NCI-H82 (cell line): ENCODE measurements at regions not wholly inside any gene's neighbourhood (a gene's known extent, or its start where the extent isn't known, plus 50 kb on each side); places are given as distances from the start of the nearest gene placed in this dataset.
"Not testable (repeated sequence)": the region's sequence is repeated elsewhere in the genome, so short reads cannot be mapped to it uniquely, and the experiment has no call there.

Experiments used
- DNase-seq: peaks from one replicate; lab custom pipeline; 2025; lab: John Stamatoyannopoulos, UW

DNA sequence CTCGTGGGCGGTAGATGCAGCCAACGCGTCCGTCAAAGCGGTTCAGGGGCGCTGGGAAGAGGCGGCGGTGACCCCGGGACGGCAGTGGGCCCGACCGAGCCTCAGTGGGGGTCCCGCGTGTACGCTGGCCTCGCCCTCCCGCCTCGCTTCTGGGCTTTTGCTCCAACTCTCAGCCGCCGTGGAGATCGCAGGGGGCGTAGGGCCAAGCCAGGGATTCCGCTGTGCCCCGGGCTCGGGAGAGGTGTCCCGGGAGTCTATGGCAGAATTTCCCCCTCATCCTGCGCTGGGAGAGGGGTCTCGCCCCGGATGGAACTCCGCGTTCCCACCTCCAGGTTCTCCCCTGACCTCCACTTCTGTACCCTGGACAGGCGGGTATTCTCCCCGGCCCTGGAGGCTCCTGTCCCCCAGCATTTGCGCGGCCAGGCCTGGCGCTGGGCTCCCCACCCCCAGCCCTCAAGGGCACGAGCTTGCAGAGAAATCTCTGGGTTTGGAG, 131.9 kb downstream of the MRPL36 start:
- no peak for DNase-seq

GRCh38 chr5:1666812-1667588, 132.6 kb downstream of the MRPL36 start:
- DNase-seq = peak; percentile 45

DNA sequence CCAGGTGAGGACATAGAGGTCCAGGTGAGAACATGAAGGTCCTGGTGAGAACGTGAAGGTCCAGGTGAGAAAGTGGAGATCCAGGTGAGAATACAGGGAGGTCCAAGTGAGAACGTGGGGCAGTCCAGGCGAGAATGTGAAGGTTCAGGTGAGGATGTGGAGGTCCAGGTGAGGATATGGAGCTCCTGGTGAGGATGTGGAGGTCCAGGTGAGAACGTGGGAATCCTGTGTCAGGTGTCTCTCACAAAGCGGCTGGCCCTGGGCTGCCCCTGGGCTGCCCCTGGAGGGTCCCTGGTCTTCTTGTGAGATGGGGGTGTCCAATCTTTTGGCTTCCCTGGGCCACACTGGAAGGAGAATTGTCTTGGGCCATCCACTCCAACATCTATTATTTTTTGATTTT, 133.4 kb downstream of the MRPL36 start:
- DNase-seq = no peak

DNA sequence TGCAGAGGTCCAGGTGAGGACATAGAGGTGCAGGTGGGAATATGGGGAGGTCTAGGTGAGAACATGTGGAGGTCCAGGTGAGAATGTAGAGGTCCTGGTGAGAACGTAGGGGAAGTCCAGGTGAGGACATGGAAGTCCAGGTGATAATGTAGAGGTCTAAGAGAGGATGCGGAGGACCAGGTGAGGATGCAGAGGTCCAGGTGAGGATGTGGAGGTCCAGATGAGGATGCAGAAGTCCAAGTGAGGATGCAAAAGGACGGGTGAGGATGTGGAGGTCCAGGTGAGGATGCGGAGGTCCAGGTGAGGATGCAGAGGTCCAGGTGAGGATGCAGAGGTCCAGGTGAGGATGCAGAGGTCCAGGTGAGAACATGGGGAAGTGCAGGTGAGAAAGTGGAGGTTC, 133.8 kb downstream of the MRPL36 start:
- DNase-seq = no peak

- no peak for DNase-seq
These were observed 134.4 kb downstream of the MRPL36 start for GRCh38 chr5:1665231-1665630.

DNA sequence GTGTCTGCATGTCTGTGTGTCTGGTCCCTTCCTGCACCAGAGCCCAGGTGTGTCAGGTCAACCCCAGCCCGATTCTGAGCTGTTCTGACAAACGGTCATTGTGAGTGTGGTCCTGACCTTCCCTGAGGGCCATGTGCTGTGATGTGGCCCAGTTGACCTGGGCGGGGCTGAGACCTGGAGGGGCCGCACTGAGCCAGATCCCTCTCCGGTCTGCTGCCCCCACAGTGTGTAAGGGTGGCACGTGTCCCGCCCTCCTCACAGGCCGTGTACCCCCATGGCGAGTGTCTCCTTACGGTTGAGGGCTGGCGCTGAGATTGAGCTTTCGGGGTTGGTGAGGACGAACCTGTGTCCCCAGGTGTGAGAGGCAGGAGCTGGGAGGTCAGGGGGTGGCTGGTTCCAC, 136.5 kb downstream of the MRPL36 start:
- DNase-seq = no peak

- no peak for DNase-seq
These were observed 137.0 kb downstream of the MRPL36 start for GRCh38 chr5:1662559-1663085.

GRCh38 chr5:1661831-1662558, 137.6 kb downstream of the MRPL36 start:
- no peak for DNase-seq

GRCh38 chr5:1661311-1661710, 137.6 kb upstream of the LPCAT1 start:
- no peak for DNase-seq

DNA sequence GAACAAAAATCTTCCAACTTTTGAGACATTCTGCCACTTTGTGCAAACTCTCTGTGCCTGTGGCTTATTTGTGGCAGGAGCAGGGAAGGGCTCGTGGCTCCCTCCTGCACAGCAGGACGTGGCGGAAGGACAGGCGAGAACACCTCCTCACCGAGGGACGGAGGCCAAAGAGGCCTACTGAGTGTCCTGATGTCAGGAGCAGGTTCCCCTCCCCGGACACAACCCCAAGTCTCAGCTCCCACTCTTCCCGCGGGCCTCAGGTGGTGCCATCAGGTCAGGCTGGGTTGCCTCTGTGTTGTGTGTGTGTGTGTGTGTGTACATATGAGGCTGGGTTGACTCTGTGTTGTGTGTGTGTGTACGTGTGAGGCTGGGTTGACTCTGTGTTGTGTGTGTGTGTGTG, 136.8 kb upstream of the LPCAT1 start:
- no peak for DNase-seq

GRCh38 chr5:1660001-1660400, 136.2 kb upstream of the LPCAT1 start:
- no peak for DNase-seq

- no peak for DNase-seq
These were observed 135.6 kb upstream of the LPCAT1 start for GRCh38 chr5:1659100-1659981.

- DNase-seq = no peak
These were observed 134.9 kb upstream of the LPCAT1 start for GRCh38 chr5:1658665-1659064.

- DNase-seq = no peak
These were observed 133.5 kb upstream of the LPCAT1 start for GRCh38 chr5:1657161-1657741.

GRCh38 chr5:1656271-1656975, 132.7 kb upstream of the LPCAT1 start:
- DNase-seq = no peak

DNA sequence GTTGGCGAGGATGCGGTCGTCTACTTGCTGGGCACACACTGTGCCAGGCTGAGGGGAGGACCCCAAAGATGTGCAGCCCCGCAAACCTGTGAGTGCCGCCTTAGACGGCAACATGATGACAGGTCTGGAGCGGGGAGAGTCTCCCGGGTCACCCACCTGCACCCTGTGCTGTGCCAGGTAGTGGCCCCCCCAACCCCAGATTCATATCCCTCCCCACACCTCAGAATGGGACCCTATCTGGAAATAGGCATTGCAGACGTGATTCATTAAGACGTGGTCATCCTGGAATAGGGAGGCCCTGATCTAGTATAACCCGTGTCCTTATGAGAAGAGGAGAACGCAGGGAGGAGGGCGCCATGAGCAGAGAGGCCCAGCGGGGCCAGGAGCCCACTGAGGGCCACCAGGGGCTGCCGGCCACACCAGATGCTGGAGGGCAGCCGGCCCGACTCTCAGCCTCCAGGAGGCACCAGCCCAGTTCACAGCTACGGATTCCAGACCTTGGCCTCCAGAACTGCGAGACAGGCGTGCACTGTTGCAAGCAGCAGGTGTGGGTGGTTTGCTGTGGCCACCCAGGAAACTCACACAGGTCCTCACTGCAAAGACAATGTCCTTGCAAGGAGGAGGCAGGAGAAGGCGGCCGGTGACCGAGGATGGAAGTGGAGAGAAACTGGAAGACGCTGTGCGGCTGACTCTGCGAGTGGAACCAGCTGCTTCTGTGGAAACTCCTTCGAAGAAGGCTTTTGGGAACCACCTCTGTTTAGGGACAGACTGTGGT, 131.9 kb upstream of the LPCAT1 start:
- DNase-seq = no peak

- no peak for DNase-seq
These were observed 131.2 kb upstream of the LPCAT1 start for GRCh38 chr5:1654786-1655495.

- not testable (repeated sequence) for DNase-seq
These were observed 130.2 kb upstream of the LPCAT1 start for GRCh38 chr5:1653698-1654651.
